Caki2 (cell line): ENCODE measurements at regions not wholly inside any gene's neighbourhood (a gene's known extent, or its start where the extent isn't known, plus 50 kb on each side); places are given as distances from the start of the nearest gene placed in this dataset.
"Not testable (repeated sequence)": the region's sequence is repeated elsewhere in the genome, so short reads cannot be mapped to it uniquely, and the experiment has no call there.

Source experiments
- DNase-seq: peaks from one replicate; pipeline ENCODE4 v3.0.0-alpha.2; 2015; ENCODE audit warnings: low read depth
- in situ Hi-C: cut with HindIII; loops from 2 replicates; pipeline ENCODE4 v1.10.0; 2016; ENCODE audit warnings: low sequenced_read_pairs, low pct_unique_long_range_greater_than_20kb, mixed read lengths

DNA sequence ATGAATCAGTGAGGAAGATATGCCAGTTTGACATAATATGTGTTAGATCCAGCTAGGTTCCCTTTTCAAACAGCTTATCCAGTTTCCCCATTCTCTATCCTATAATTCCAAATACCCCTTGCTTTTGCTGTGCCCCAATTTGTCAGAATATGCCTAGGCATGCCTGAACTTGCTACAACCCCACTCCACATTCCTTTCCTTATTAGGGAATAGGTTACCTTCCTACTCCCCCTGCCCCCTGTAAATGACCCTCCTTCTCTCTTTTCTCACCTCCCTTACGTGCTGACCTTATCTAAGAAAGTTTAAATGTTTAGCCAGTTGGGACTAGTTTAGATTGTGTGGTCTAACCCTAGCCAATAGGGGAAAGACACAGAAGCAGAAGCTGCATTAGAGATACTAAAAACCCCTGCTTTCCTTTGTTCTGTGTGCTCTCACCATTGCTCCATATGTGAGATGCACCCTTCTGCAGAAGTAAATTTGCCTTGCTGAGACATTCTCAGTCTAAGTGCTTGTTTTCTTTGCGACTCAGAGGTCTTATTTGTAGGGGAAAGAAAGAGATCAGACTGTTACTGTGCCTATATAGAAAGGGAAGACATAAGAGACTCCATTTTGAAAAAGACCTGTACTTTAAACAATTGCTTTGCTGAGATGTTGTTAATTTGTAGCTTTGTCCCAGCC is 267.8 kb downstream of the SH2D4B start:
- in situ Hi-C loops, result no loop called here
- no peak for DNase-seq

GRCh38 chr10:80814147-80814652 is 276.5 kb downstream of the SH2D4B start:
- DNase-seq, result no peak
- in situ Hi-C loops, result no loop called here

GRCh38 chr10:80829151-80829550 is 291.4 kb downstream of the SH2D4B start:
- in situ Hi-C loops, result no loop called here
- DNase-seq, result no peak

GRCh38 chr10:80829562-80829961 is 291.9 kb downstream of the SH2D4B start:
- no peak for DNase-seq
- in situ Hi-C loops, result no loop called here

DNA sequence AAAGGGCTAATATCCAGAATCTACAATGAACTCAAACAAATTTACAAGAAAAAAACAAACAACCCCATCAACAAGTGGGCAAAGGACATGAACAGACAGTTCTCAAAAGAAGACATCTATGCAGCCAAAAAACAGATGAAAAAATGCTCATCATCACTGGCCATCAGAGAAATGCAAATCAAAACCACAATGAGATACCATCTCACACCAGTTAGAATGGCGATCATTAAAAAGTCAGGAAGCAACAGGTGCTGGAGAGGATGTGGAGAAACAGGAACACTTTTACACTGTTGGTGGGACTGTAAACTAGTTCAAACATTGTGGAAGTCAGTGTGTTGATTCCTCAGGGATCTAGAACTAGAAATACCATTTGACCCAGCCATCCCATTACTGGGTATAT is 295.0 kb downstream of the SH2D4B start:
- DNase-seq, in situ Hi-C loops: not testable (repeated sequence)

- in situ Hi-C loops, result no loop called here
- DNase-seq, result no peak
Observed at GRCh38 chr10:80855348-80855971, 317.8 kb downstream of the SH2D4B start.

- in situ Hi-C loops, result no loop called here
- DNase-seq, result no peak
Observed at GRCh38 chr10:80856186-80856585, 318.5 kb downstream of the SH2D4B start.

GRCh38 chr10:80859279-80859678 is 321.6 kb downstream of the SH2D4B start:
- DNase-seq, in situ Hi-C loops: not testable (repeated sequence)

DNA sequence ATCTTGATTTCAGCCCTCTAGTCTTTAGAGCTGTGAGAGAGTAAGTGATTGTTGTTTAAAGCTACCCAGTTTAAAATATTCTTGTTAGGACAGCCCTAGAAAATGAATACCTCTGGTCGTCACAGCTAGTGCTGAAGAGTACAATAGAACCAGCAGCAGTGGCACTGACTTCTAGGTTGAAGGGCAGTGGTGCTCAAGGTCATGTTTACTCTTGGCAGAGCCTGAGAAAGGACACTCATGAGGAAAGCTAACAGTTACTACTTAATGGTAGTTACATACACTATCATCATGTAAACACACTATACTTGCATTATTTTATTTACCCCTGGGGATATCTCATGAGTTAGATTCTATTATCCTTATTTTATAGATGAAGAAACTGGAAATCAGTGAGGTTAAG is 323.0 kb downstream of the SH2D4B start:
- DNase-seq, result no peak
- in situ Hi-C loops, result no loop called here

GRCh38 chr10:80861882-80862281 is 324.2 kb downstream of the SH2D4B start:
- no peak for DNase-seq
- in situ Hi-C loops, result no loop called here

DNA sequence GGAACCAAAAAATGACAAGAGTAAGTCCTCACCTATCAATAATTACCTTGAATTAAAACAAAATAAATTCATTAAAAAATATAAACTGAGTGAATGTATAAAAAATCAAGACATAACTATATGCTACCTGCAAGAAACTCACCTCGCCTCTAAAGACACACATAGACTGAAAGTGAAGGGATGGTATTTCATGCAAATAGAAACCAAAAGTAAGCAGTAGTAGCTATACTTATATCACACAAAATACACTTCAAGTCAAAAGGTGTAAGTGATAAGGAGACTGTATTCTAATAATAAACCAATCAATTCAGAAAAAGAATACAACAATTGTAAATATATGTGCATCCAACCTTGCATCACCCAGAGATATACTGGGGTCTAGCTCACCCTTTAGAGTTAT is 332.6 kb downstream of the SH2D4B start:
- no peak for DNase-seq
- in situ Hi-C loops, result no loop called here

GRCh38 chr10:80871083-80871482 is 333.4 kb downstream of the SH2D4B start:
- in situ Hi-C loops, result no loop called here
- no peak for DNase-seq

DNA sequence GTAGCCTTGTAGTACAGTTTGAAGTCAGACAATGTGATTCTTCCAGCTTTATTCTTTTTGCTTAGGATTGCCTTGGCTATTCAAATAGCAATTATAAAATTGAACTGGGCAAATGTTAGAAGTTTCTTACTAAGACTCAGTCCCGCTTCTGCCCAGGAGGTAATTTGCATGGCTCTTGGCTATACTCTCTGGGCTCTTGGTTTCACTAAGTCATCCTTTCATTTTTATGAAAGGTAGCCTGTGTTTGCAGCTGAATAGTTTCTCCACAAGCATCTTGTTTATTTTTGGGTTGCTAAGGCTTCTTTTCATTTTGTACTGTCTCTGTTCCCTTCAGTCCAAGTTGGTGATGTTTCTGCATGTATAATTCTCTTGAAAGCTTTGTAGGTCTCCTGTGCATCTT is 340.6 kb downstream of the SH2D4B start:
- no peak for DNase-seq
- in situ Hi-C loops, result no loop called here

GRCh38 chr10:80890146-80890545 is 352.4 kb downstream of the SH2D4B start:
- DNase-seq, result no peak
- in situ Hi-C loops, result no loop called here

GRCh38 chr10:80893256-80893655 is 355.6 kb downstream of the SH2D4B start:
- in situ Hi-C loops, result no loop called here
- DNase-seq, result no peak

GRCh38 chr10:80894311-80894791 is 356.6 kb downstream of the SH2D4B start:
- in situ Hi-C loops, result no loop called here
- no peak for DNase-seq

DNA sequence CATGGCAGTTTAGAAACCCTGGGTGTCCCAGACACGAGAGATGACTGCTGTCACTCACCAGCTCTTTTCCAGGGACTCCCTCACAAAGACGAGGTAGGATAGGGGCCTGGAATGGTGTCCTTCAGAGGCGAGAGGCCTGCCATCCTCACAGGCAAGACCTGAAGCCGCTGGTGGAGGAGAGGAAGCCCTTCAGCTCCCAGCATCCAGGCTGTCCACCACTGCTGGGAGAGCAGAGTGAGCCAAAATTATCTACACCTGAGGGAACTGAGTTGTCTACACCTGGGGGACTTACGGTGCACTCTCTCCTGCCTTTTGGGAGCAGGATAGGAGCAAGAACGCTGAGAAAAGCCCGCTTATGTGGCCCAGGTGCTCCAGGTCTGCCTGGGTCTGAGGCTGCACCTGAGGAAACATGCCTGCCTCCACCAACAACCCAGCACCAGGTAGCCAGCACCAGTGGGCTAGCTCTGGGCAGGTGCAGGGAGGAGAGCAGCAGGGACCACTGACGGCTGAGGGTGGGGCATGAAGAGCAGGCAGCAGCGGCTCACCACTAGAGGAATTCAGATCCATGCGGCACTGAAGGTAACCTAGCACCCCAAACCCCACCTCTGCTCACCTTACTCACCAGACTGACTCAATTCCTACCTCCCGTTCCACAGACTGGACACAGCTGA is 357.2 kb downstream of the SH2D4B start:
- no peak for DNase-seq
- in situ Hi-C loops, result no loop called here

GRCh38 chr10:80896076-80896475 is 358.4 kb downstream of the SH2D4B start:
- in situ Hi-C loops, result no loop called here
- no peak for DNase-seq

DNA sequence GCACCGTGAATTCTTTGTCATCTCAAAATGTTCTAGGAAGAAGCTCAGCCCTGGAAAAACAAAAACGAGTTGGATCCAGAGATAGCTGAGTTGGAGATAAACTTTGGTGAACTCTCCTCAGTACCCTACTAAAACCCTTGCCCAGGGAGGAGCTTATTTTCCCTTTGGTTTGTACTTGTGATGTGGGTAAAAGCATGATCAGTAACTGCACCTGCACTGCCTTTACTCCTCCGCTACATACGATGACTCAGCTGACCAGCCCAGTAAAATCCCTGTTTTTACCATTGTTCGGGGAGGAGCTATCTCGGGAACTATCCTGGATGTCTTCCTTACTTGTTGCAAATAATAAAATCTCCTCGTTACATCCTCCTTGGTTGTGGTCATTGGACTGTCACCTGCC is 359.3 kb downstream of the SH2D4B start:
- in situ Hi-C loops, result no loop called here
- DNase-seq, result no peak
